ENCODE measurements at regions not wholly inside any gene's neighbourhood (a gene's known extent, or its start where the extent isn't known, plus 50 kb on each side); places are given as distances from the start of the nearest gene placed in this dataset.

GRCh38 chr4:138736362-138736761, 279.2 kb upstream of the NOCT start:
- H3K79me2 ChIP-seq (ENCODE audit: control insufficient read depth, insufficient read depth, low read length), result no peaks in the 10 kb centered on the region
- no peaks in the 10 kb centered on the region for H3K9me1 ChIP-seq (replicated peaks; ENCODE audit: control insufficient read depth, extremely low read depth, insufficient read depth, low read length)
- H3K27ac ChIP-seq (ENCODE audit: insufficient read depth, low read depth, low read length), result peak overlapping the region; percentile 73
- H4K20me1 ChIP-seq (replicated peaks; ENCODE audit: control insufficient read depth, extremely low read depth, insufficient read depth, low read length), result no peaks in the 10 kb centered on the region
- BruUV-seq (replicated peaks), result no TSS peak
- no peak overlapping the region for H3K4me3 ChIP-seq (replicated peaks in 1 of 3; ENCODE audit: insufficient read depth in 1 of 3, low read depth in 1 of 3, low read length in 3 of 3)
- peak; percentile 75 for FAIRE-seq
- H3K4me1 ChIP-seq (ENCODE audit: control insufficient read depth, extremely low read depth, insufficient read depth, low read length), result peaks cover 30% of the 10 kb centered on the region
- peak overlapping the region; percentile 21 for H2AFZ ChIP-seq (ENCODE audit: low read depth, low read length)
- peak overlapping the region; percentile 70 for H3K4me2 ChIP-seq (ENCODE audit: insufficient read depth, low read length)
- H3K9me3 ChIP-seq (replicated peaks; ENCODE audit: control insufficient read depth, insufficient read depth, low read length), result no peaks in the 10 kb centered on the region
- no peaks in the 10 kb centered on the region for H3K36me3 ChIP-seq (ENCODE audit: control insufficient read depth in 2 of 2, extremely low read depth in 1 of 2, insufficient read depth in 2 of 2, low read length in 2 of 2)
- no peaks in the 10 kb centered on the region for H3K27me3 ChIP-seq (ENCODE audit: control insufficient read depth in 2 of 2, insufficient read depth in 2 of 2, low read length in 2 of 2)
- ChIA-PET CTCF (interaction anchor here (1.0 kb wide), 1 partner anchor 135 kb away, joined by 3 read pairs; no protein-coding TSS in a partner anchor), POLR2A (no interaction called here)
- dilution Hi-C loops (cut with MboI; ENCODE audit: extremely low pct_ligation_motif_present, low sequenced_read_pairs), result no loop called here
- intact Hi-C loops (cut with micrococcal nuclease), result loop anchor here (1.0 to 5.0 kb wide), 2 partner anchors 136 to 175 kb away; no protein-coding TSS in a partner anchor
- peak; percentile 75 for DNase-seq (ENCODE audit: low read depth, low spot score)
- TF ChIP-seq JUN (IDR thresholded peaks at IDR 0.05; ENCODE audit: borderline replicate concordance, insufficient read depth, insufficient read length, low read depth) (peak; percentile 86), EZH2 (IDR thresholded peaks at IDR 0.05; ENCODE audit: borderline replicate concordance, low read depth, low read length, severe bottlenecking) (no peak), FOS (IDR thresholded peaks at IDR 0.05; ENCODE audit: borderline replicate concordance, insufficient read depth, low read length) (peak; percentile 91)
- peak overlapping the region; percentile 55 for H3K9ac ChIP-seq (replicated peaks; ENCODE audit: extremely low read depth, insufficient read depth, low read length)

- CTCF ChIA-PET, result no interaction called here
- Histone ChIP-seq H3K27me3 (ENCODE audit: control insufficient read depth in 2 of 2, insufficient read depth in 2 of 2, low read length in 2 of 2) (no peaks in the 10 kb centered on the region), H3K4me2 (ENCODE audit: insufficient read depth, low read length) (peak overlapping the region; percentile 35), H3K9me3 (replicated peaks; ENCODE audit: control insufficient read depth, insufficient read depth, low read length) (no peaks in the 10 kb centered on the region), H3K36me3 (ENCODE audit: control insufficient read depth in 2 of 2, extremely low read depth in 1 of 2, insufficient read depth in 2 of 2, low read length in 2 of 2) (no peaks in the 10 kb centered on the region), H3K27ac (ENCODE audit: insufficient read depth, low read depth, low read length) (peak overlapping the region; percentile 34), H3K4me1 (ENCODE audit: control insufficient read depth, extremely low read depth, insufficient read depth, low read length) (peaks cover 30% of the 10 kb centered on the region), H3K79me2 (ENCODE audit: control insufficient read depth, insufficient read depth, low read length) (no peaks in the 10 kb centered on the region), H3K9me1 (replicated peaks; ENCODE audit: control insufficient read depth, extremely low read depth, insufficient read depth, low read length) (no peaks in the 10 kb centered on the region), H3K4me3 (replicated peaks in 1 of 3; ENCODE audit: insufficient read depth in 1 of 3, low read depth in 1 of 3, low read length in 3 of 3) (no peak overlapping the region), H3K9ac (replicated peaks; ENCODE audit: extremely low read depth, insufficient read depth, low read length) (no peak overlapping the region), H2AFZ (ENCODE audit: low read depth, low read length) (peak overlapping the region; percentile 70), H4K20me1 (replicated peaks; ENCODE audit: control insufficient read depth, extremely low read depth, insufficient read depth, low read length) (no peaks in the 10 kb centered on the region)
- no peak for TF ChIP-seq FOS (IDR thresholded peaks at IDR 0.05; ENCODE audit: borderline replicate concordance, insufficient read depth, low read length)
- no peak for TF ChIP-seq MAX (IDR thresholded peaks at IDR 0.05; ENCODE audit: insufficient read depth, insufficient read length)
- TF ChIP-seq MYC (IDR thresholded peaks at IDR 0.05; ENCODE audit: low read depth, low read length), result no peak
- TF ChIP-seq POLR2A (IDR thresholded peaks at IDR 0.05; ENCODE audit: low read depth, low read length), result no peak
- TF ChIP-seq JUN (IDR thresholded peaks at IDR 0.05; ENCODE audit: borderline replicate concordance, insufficient read depth, insufficient read length, low read depth), result peak; percentile 55
- no peak for TF ChIP-seq CTCF (IDR thresholded peaks at IDR 0.05; ENCODE audit: extremely low read depth in 1 of 2, insufficient read depth in 1 of 2, low read depth in 1 of 2, low read length in 2 of 2)
- no peak for TF ChIP-seq POLR2AphosphoS5 (IDR thresholded peaks at IDR 0.05; ENCODE audit: insufficient read depth, low read depth, low read length)
- peak; percentile 56 for TF ChIP-seq GATA2 (IDR thresholded peaks at IDR 0.05; ENCODE audit: insufficient read depth, insufficient read length, low read depth, low read length)
- no peak for TF ChIP-seq EZH2 (IDR thresholded peaks at IDR 0.05; ENCODE audit: borderline replicate concordance, low read depth, low read length, severe bottlenecking)
- BruUV-seq (replicated peaks), result no TSS peak
- intact Hi-C loops (cut with micrococcal nuclease), result loop anchor here (5.0 kb wide), 1 partner anchor 138 kb away; no protein-coding TSS in a partner anchor
- dilution Hi-C loops (cut with MboI; ENCODE audit: extremely low pct_ligation_motif_present, low sequenced_read_pairs), result no loop called here
- FAIRE-seq (peak; percentile 73), DNase-seq (ENCODE audit: low read depth, low spot score) (peak; percentile 90)
- POLR2A ChIA-PET, result no interaction called here
Measured at GRCh38 chr4:138734746-138735145, 280.8 kb upstream of the NOCT start.
